ENCODE measurements at regions not wholly inside any gene's neighbourhood (a gene's known extent, or its start where the extent isn't known, plus 50 kb on each side); places are given as distances from the start of the nearest gene placed in this dataset.

DNA sequence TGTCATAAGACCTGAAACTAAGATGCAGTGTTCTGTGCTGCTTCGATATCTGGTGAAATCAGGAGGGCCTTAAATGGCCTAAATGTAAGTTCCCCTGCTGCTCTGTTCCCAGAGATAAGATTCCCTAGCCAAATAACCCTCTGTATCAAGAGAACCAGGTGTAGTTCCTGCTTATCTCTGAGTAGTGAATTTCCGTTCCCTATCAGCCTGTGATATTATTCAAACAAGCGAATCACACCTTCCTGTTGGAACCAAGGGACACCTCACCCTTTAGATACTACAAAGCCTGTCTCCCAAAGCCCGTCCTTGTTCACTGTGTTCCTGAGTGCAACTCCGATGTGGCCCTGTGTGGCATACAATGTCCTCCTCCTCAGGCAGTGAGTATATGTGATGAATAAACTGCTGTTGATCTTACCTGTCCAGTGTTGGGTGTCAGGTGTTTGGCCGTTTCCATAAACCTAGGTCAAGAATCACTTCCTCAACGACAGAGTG lies 52.2 kb upstream of the COCH start (continued):
- TF ChIP-seq, protein P1, sequence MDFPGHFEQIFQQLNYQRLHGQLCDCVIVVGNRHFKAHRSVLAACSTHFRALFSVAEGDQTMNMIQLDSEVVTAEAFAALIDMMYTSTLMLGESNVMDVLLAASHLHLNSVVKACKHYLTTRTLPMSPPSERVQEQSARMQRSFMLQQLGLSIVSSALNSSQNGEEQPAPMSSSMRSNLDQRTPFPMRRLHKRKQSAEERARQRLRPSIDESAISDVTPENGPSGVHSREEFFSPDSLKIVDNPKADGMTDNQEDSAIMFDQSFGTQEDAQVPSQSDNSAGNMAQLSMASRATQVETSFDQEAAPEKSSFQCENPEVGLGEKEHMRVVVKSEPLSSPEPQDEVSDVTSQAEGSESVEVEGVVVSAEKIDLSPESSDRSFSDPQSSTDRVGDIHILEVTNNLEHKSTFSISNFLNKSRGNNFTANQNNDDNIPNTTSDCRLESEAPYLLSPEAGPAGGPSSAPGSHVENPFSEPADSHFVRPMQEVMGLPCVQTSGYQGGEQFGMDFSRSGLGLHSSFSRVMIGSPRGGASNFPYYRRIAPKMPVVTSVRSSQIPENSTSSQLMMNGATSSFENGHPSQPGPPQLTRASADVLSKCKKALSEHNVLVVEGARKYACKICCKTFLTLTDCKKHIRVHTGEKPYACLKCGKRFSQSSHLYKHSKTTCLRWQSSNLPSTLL (IDR thresholded peaks at IDR 0.05) = no peak
- peak; percentile 96 for TF ChIP-seq PML (IDR thresholded peaks at IDR 0.05; ENCODE audit: low read length)
- no peak for TF ChIP-seq TAF15 (IDR thresholded peaks at IDR 0.05; ENCODE audit: low read depth, low read length)
- peak; percentile 95 for TF ChIP-seq POLR2AphosphoS5 (IDR thresholded peaks at IDR 0.05; ENCODE audit: control insufficient read depth, insufficient read depth, low read depth, low read length)
- peak in 1 of 2 experiments; percentile 34; a peak in 1 of 4 replicates for TF ChIP-seq FOXA3 (CRISPR knock-in tag; conservative IDR thresholded peaks at IDR 0.05 in 1 of 2, IDR thresholded peaks at IDR 0.05 in 1 of 2)
- no peak for TF ChIP-seq RBM39 (optimal IDR thresholded peaks at IDR 0.05; ENCODE audit: low read depth, low read length)
- TF ChIP-seq TBL1XR1 (IDR thresholded peaks at IDR 0.05; ENCODE audit: low read length in 2 of 2) = peak; percentile 81 to 82; a peak in 3 of 4 replicates
- TF ChIP-seq, protein P2, sequence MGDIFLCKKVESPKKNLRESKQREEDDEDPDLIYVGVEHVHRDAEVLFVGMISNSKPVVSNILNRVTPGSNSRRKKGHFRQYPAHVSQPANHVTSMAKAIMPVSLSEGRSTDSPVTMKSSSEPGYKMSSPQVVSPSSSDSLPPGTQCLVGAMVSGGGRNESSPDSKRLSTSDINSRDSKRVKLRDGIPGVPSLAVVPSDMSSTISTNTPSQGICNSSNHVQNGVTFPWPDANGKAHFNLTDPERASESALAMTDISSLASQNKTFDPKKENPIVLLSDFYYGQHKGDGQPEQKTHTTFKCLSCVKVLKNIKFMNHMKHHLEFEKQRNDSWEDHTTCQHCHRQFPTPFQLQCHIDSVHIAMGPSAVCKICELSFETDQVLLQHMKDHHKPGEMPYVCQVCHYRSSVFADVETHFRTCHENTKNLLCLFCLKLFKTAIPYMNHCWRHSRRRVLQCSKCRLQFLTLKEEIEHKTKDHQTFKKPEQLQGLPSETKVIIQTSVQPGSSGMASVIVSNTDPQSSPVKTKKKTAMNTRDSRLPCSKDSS (IDR thresholded peaks at IDR 0.05; ENCODE audit: low read depth, partially characterized antibody) = no peak
- TF ChIP-seq SMAD1 (IDR thresholded peaks at IDR 0.05; ENCODE audit: low read depth, low read length, partially characterized antibody) = peak; percentile 55
- TF ChIP-seq, protein P3, sequence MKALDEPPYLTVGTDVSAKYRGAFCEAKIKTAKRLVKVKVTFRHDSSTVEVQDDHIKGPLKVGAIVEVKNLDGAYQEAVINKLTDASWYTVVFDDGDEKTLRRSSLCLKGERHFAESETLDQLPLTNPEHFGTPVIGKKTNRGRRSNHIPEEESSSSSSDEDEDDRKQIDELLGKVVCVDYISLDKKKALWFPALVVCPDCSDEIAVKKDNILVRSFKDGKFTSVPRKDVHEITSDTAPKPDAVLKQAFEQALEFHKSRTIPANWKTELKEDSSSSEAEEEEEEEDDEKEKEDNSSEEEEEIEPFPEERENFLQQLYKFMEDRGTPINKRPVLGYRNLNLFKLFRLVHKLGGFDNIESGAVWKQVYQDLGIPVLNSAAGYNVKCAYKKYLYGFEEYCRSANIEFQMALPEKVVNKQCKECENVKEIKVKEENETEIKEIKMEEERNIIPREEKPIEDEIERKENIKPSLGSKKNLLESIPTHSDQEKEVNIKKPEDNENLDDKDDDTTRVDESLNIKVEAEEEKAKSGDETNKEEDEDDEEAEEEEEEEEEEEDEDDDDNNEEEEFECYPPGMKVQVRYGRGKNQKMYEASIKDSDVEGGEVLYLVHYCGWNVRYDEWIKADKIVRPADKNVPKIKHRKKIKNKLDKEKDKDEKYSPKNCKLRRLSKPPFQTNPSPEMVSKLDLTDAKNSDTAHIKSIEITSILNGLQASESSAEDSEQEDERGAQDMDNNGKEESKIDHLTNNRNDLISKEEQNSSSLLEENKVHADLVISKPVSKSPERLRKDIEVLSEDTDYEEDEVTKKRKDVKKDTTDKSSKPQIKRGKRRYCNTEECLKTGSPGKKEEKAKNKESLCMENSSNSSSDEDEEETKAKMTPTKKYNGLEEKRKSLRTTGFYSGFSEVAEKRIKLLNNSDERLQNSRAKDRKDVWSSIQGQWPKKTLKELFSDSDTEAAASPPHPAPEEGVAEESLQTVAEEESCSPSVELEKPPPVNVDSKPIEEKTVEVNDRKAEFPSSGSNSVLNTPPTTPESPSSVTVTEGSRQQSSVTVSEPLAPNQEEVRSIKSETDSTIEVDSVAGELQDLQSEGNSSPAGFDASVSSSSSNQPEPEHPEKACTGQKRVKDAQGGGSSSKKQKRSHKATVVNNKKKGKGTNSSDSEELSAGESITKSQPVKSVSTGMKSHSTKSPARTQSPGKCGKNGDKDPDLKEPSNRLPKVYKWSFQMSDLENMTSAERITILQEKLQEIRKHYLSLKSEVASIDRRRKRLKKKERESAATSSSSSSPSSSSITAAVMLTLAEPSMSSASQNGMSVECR (CRISPR knock-in tag; IDR thresholded peaks at IDR 0.05) = no peak
- TF ChIP-seq FOXK2 (conservative IDR thresholded peaks at IDR 0.05 in 1 of 2, IDR thresholded peaks at IDR 0.05 in 1 of 2; ENCODE audit: low read depth in 2 of 2) = 0 out of 4 replicates have a peak, but pooled peaks of 1 of the 2 experiments have one; percentile 21
- TF ChIP-seq MTA3 (IDR thresholded peaks at IDR 0.05; ENCODE audit: borderline replicate concordance) = peak; percentile 75; the same call in 1 of the 2 replicates
- TF ChIP-seq, protein P4, sequence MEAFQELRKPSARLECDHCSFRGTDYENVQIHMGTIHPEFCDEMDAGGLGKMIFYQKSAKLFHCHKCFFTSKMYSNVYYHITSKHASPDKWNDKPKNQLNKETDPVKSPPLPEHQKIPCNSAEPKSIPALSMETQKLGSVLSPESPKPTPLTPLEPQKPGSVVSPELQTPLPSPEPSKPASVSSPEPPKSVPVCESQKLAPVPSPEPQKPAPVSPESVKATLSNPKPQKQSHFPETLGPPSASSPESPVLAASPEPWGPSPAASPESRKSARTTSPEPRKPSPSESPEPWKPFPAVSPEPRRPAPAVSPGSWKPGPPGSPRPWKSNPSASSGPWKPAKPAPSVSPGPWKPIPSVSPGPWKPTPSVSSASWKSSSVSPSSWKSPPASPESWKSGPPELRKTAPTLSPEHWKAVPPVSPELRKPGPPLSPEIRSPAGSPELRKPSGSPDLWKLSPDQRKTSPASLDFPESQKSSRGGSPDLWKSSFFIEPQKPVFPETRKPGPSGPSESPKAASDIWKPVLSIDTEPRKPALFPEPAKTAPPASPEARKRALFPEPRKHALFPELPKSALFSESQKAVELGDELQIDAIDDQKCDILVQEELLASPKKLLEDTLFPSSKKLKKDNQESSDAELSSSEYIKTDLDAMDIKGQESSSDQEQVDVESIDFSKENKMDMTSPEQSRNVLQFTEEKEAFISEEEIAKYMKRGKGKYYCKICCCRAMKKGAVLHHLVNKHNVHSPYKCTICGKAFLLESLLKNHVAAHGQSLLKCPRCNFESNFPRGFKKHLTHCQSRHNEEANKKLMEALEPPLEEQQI (IDR thresholded peaks at IDR 0.05) = peak; percentile 95
- peak in 1 of 2 experiments; percentile 41; a peak in 1 of 4 replicates for TF ChIP-seq NONO (IDR thresholded peaks at IDR 0.05; ENCODE audit: low read depth in 2 of 2, low read length in 1 of 2)
- TF ChIP-seq L3MBTL2 (IDR thresholded peaks at IDR 0.05) = peak; percentile 34; the same call in 1 of the 2 replicates
- TF ChIP-seq CTBP1 (IDR thresholded peaks at IDR 0.05; ENCODE audit: borderline replicate concordance) = peak; percentile 96
- peak in 1 of 2 experiments; percentile 52 for TF ChIP-seq NCOA2 (IDR thresholded peaks at IDR 0.05; ENCODE audit: partially characterized antibody in 2 of 2)
